IPS-NIHi7 (cell line): ENCODE measurements at regions not wholly inside any gene's neighbourhood (a gene's known extent, or its start where the extent isn't known, plus 50 kb on each side); places are given as distances from the start of the nearest gene placed in this dataset.
"Not testable (repeated sequence)": the region's sequence is repeated elsewhere in the genome, so short reads cannot be mapped to it uniquely, and the experiment has no call there.

Experiments
- DNase-seq: peaks from one replicate; pipeline ENCODE4 v3.0.0; 2012; ENCODE audit warnings: mixed read lengths; ENCODE audit errors: extremely low spot score

- DNase-seq: not testable (repeated sequence)
Measured at GRCh38 chr15:44849701-44850403, 106.6 kb upstream of the TERB2 start.

- peak; percentile 65 for DNase-seq
Measured at GRCh38 chr15:44853304-44853950, 103.1 kb upstream of the TERB2 start.

GRCh38 chr15:44854696-44855095 lies 101.8 kb upstream of the TERB2 start:
- not testable (repeated sequence) for DNase-seq

- DNase-seq: not testable (repeated sequence)
Measured at GRCh38 chr15:44856284-44856683, 100.2 kb upstream of the TERB2 start.

GRCh38 chr15:44857164-44857710 lies 99.2 kb upstream of the TERB2 start:
- DNase-seq: not testable (repeated sequence)

GRCh38 chr15:44859088-44859487 lies 97.4 kb upstream of the TERB2 start:
- not testable (repeated sequence) for DNase-seq

- not testable (repeated sequence) for DNase-seq
Measured at GRCh38 chr15:44860168-44860567, 96.3 kb upstream of the TERB2 start.

GRCh38 chr15:44861439-44861910 lies 95.0 kb upstream of the TERB2 start:
- DNase-seq: no peak

- no peak for DNase-seq
Measured at GRCh38 chr15:44861917-44862316, 94.6 kb upstream of the TERB2 start.

- not testable (repeated sequence) for DNase-seq
Measured at GRCh38 chr15:44862866-44863265, 93.6 kb upstream of the TERB2 start.

GRCh38 chr15:44868100-44868499 lies 88.4 kb upstream of the TERB2 start:
- not testable (repeated sequence) for DNase-seq

- not testable (repeated sequence) for DNase-seq
Measured at GRCh38 chr15:44870125-44870524, 86.4 kb upstream of the TERB2 start.

GRCh38 chr15:44873103-44873502 lies 83.4 kb upstream of the TERB2 start:
- DNase-seq: no peak

GRCh38 chr15:44879066-44879465 lies 77.4 kb upstream of the TERB2 start:
- DNase-seq: no peak

- no peak for DNase-seq
Measured at GRCh38 chr15:44882499-44882968, 74.0 kb upstream of the TERB2 start.

- DNase-seq: no peak
Measured at GRCh38 chr15:44883199-44883877, 73.1 kb upstream of the TERB2 start.

- DNase-seq: not testable (repeated sequence)
Measured at GRCh38 chr15:44898890-44899651, 57.4 kb upstream of the TERB2 start.

- not testable (repeated sequence) for DNase-seq
Measured at GRCh38 chr15:44899775-44900174, 56.7 kb upstream of the TERB2 start.

GRCh38 chr15:44900796-44901195 lies 55.7 kb upstream of the TERB2 start:
- not testable (repeated sequence) for DNase-seq

- DNase-seq: not testable (repeated sequence)
Measured at GRCh38 chr15:44903281-44903680, 53.2 kb upstream of the TERB2 start.

- not testable (repeated sequence) for DNase-seq
Measured at GRCh38 chr15:44904651-44905340, 51.7 kb upstream of the TERB2 start.
